GM19397 (cell line): ENCODE measurements at regions not wholly inside any gene's neighbourhood (a gene's known extent, or its start where the extent isn't known, plus 50 kb on each side); places are given as distances from the start of the nearest gene placed in this dataset.

ENCODE experiments used
- ATAC-seq: cut with Tn5 transposase; IDR thresholded peaks from one replicate; pipeline ENCODE4 v1.9.1; 2021; ENCODE audit warnings: mild to moderate bottlenecking, moderate library complexity; ENCODE audit not compliant: unreplicated experiment

DNA sequence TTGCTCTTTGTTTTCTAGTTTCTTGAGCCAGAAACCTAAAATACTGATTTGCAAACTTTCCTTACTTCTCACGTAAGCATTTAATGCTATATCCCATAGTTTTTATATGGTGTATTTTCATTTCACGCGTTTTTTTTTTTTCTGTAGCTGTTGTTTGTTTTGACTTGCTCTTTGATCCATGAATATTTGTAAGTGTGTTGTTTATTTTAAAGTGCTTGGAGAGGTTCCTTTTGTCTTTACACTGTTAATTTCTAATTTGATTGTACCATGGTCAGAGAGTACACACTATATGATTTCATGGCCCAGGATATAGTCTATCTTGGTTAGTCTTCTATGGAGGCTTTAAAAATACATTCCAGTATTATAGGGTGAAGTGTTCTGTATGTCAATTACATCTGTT lies 84.8 kb upstream of the RNF217 start:
- ATAC-seq: no peak

DNA sequence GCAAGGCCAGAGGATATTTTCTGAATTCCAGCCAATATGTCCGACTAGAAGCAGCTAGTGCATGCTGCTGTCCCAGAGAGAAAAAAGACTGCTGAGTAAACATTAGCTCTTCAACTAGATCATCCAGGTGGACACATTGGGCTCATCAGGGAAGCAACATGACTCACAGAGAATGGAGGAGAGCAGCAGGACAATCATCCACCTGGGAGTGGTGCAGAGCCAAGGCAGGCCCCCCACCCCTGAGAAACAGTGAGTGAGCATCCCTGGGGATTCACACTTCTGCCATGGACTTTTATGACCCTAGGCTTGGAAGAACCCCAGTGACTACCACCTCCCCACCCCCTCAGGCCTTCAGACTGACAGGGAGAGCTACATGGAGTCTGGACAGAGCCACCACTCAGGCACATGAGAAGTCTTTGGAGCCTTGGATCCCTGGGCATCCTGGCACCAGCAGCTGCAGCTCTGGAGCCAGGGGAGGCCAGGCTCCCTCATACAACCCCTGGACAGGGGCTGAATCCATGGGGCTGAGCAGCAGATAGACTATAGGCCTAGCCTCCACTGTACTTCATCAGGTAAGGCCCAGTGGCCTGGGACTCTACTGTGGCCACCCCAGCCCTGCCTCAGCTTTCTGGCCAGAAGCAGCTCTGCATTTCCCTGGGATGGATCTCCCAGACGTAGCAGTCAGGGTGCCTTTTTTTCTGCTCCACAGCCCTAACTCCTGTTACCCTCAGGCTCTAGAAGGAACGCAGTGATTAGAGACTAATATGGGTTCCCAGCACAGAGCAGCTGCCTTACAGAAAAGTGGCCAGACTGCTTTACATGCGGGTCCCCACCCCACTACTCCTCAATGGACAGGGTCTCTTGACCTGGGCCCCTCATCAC lies 82.9 kb upstream of the RNF217 start:
- no peak for ATAC-seq

DNA sequence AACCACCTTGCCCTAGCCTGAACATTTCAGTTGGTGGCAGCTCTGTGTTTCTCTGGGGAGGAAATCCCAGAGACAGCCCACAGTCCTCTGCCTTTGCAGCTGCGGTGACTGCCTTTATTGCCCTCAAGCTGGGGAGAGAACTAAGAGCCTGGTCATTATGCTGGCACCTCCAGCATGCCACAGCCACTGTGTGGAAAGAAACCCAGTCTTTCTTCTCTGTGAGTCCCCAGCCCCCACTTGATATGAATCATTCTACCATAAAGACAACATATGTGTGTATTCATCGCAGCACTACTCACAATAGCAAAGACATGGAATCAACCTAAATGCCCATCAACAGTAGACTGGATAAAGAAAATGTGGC lies 82.3 kb upstream of the RNF217 start:
- ATAC-seq: no peak

DNA sequence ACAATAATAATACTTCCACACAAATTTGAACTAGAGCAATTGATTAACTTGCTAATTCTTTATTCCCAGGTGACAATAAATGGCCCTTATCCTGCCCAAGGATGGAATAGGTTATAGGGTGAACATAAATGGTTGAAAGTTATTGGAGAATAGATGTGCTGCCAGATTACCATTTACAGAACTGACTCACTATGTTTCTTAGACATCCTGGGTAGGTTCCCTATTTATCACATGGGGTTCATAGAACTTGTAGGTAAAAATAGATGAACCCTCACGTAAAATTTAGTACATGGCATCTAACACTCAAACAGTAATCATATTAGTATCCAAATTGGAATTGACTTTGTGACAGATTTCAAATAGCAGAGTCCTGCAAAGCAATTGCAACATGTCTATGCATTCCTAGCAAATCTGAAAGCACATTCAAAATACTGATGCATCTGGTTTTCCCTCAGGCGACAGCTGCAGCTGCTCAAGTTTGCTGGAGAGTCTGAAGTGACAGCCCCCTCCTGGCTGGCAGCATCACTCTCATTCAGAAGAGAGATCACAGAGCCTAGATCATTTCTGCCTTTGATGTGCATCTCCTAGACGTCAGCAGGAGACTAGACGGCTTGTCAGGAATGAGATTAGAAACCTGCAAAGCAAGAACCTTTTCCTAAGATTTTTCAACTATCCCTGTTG lies 80.2 kb upstream of the RNF217 start:
- ATAC-seq: peak; percentile 61

DNA sequence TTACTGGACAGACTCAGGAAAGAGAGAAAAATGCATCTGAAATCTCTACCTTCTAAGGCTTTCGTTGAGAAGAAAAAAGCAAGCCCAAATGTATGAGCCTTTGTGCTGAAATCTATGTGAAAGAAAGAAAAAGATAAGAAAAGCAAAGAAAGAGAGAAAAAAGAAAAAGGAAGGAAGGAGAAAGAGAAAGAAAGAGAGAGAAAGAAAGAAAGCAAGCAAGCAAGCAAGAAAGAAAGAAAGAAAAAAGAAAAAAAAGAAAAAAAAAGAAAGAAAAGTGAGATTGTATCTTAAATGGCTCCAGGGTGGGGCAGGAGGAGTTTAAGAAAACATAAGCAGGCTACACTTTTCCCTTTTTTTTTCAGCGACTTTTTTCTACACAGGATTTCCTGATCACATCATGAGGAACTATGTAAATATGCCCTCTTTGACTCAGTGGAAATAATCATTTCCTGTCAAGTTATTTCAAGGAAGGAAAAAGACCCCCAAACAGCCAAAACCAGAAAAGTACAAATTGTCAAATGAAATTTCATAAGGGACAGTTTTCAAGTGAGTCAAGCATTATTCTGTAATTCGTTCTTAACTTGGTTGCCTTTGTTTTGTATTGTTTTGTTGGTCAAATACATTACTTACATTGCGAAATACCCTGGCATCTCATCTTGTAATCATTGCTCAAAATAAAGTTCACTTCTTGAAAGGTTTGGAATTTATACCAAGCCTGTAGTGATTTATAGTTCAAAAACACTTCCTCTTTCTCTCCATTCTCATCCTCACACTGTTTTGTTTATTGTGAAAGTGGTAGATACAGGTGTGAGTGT lies 79.5 kb upstream of the RNF217 start:
- peak; percentile 9 for ATAC-seq

DNA sequence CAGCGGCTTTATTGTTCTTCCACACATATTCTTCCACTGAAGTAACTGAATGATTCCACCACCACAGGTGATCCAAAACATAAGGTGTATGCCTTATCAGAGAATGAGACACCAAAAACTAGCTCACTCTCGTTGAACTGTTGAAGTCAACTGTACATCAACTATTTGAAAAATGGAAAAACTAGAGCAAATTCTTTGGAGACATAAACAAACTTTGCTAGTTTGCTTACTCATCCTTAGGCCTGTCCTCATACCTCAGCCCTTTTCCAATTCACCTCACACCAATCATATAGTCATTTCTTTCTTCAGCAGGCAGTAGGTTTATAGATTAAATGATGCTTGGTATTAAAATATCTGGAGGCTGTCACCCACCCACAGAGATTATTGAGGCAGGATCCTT lies 77.1 kb upstream of the RNF217 start:
- ATAC-seq: no peak

DNA sequence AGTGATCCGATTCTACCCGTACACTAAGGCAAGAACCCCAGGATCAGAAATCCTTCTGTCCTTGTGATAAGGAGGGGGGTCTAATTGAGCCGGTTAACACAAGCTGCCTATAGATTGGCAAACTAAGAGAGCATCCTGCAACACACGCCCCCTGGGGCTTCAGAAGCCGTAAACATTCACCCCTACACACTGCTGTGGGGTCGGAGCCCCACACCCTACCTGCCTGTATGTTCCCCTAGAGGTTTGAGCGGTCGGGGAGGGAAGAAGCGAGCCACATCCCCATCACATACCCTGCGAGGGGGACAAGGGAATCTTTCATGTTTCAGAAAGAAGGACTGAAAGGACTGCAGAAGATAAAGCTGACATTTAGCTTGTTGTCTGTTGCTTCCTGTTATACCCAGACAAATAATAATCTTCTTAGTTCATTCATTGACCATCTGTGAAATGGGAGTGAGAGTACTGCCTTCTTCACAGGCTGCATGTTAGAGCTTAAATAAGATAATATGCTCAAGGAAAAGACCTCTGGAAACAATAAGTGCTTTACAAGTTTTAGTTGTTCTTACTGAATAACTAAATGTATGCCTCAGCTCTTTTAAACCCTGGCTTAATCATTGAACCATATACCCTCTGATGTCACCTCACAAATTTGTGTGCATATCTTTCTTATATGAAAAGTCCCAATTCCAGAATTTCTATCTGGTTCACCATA lies 74.2 kb upstream of the RNF217 start:
- peak; percentile 15 for ATAC-seq

DNA sequence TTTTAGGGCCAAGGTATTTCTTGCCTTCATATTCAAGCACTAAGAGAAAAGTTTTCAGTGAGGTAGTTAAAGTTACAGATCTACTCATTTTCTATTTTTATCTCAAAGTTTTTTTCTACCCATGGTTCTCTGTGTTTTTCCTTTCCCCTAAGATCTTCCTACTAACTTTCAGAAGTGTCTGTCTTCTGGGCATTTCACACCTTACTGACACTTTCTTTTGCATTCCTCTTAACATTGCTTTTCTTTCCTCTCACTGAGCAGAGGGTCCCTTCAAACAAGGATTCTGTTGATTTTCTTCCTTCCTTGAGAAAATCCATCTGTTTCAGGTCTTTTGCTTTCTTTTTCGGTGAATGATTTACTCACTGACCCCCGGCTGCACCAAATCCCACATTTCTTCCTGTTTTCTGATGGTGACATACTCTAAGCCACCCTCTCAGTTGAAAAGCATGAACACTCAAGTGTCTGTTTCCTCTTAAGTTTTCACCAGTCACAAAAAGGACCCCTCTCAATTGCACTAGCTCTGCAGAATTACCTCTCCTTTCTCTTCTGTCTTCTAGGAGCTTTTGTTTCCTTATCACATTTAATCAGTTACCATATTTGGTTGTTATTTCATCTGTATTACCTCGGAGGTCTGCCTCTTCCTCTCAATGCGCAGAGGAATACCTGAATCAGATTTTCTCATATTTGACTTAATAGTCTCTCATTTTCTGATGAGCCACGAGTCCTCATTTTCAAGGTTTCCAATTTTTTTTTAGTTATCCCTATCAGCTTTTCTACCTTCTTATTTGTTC lies 73.5 kb upstream of the RNF217 start:
- peak; percentile 58 for ATAC-seq

DNA sequence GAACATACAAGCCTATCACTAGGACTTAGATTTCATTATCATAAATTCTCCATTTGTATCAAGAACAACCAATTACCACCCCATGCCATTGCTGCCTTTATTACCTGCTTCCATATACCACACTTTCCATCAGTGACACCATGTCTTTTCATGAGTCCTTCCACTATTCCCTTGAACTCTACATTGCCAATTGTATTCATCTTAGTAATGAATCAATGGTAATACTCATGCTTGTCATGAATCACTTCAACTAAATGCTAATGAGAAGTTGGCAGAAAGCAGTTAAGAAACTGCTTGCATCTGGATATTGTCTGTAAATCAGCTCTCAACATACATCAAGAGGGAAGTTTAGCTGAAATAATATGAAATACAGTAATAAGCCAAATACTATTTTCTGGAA lies 61.2 kb upstream of the RNF217 start:
- ATAC-seq: no peak

DNA sequence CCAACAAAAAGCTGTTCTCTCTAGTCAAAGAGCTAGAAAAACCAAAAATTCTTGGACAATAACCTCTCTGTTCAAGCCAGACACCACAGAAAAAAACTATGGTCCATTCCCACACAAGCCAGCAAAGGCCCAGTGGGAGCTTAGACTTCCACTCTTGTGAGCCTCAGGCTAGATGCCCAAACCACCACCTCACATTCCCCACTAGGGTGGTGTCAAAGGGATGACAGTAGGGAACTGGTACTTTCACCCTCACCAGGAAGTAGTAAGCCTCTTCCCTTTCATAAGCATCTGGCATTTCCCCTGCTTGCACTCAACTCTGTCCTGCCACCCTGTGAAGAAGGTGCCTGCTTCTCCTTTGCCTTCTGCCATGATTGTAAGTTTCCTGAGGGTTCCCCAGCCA lies 58.4 kb upstream of the RNF217 start:
- no peak for ATAC-seq

DNA sequence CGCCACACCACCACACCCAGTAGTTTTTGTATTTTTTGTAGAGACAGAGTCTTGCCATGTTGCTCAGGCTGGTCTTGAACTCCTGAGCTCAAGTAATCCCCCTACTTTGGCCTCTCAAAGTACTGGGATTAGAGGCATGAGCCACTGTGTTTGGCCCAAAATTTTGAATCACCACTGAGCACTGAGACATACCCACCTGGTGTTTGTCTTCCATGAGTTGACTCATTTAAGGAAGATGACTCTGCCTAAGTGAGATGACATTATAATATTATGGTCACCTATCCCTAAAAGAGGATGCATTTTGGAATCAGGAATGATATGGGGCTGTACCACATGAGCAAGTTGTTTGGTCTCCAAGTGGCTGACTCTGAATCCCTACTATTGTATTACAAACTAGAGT lies 54.6 kb upstream of the RNF217 start:
- ATAC-seq: no peak
